ENCODE measurements at regions not wholly inside any gene's neighbourhood (a gene's known extent, or its start where the extent isn't known, plus 50 kb on each side); places are given as distances from the start of the nearest gene placed in this dataset.

DNA sequence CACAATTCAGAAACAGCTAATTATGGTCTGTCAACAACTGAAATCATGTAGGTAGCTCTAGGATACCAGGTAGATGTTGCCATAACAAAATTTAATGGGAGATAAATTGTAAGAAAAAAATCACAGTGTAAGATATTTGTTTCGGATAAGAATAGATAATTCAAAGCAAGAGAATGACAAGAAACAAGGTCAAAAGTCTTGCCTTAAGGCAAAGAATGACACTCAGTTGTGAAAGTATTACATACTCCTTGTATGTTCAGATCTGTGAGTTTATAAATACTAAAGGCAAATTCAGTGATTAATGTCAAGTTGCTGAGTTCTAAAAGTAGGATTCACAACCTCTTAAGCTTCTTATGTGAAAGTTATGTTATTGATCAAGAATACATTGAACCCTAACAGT is 772.2 kb upstream of the SGO1 start:
- H3K36me3 ChIP-seq (ENCODE audit: control insufficient read depth, insufficient read depth, low read length): no peaks in the 10 kb centered on the region
- H4K20me1 ChIP-seq (ENCODE audit: control insufficient read depth, extremely low read depth, insufficient read depth, low read length): no peaks in the 10 kb centered on the region
- no peak overlapping the region for H3K27ac ChIP-seq (ENCODE audit: insufficient read depth, low read length)
- H3K9me3 ChIP-seq (ENCODE audit: control insufficient read depth, insufficient read depth, low read depth, low read length): no peaks in the 10 kb centered on the region
- H3K4me1 ChIP-seq (ENCODE audit: control insufficient read depth, extremely low read depth, insufficient read depth, low read length): no peaks in the 10 kb centered on the region
- no peaks in the 10 kb centered on the region for H3K79me2 ChIP-seq (ENCODE audit: control insufficient read depth, insufficient read depth, low read length)
- H3K4me3 ChIP-seq (replicated peaks in 1 of 4; ENCODE audit: control extremely low read depth in 1 of 4, insufficient read depth in 1 of 4, low read depth in 3 of 4, low read length in 4 of 4): no peak overlapping the region
- H3K4me2 ChIP-seq (ENCODE audit: extremely low read depth, insufficient read depth, low read length): no peak overlapping the region
- TF ChIP-seq CTCF (conservative IDR thresholded peaks at IDR 0.05 in 1 of 2, IDR thresholded peaks at IDR 0.05 in 1 of 2; ENCODE audit: low read depth in 1 of 2, low read length in 2 of 2) (no peak), EZH2 (IDR thresholded peaks at IDR 0.05; ENCODE audit: low read length, missing control alignments) (no peak)
- H3K27me3 ChIP-seq (ENCODE audit: control insufficient read depth, insufficient read depth, low read length): no peaks in the 10 kb centered on the region
- H3K9ac ChIP-seq (ENCODE audit: insufficient read depth, low read length): no peak overlapping the region
- no peak for DNase-seq (ENCODE audit: low read depth in 2 of 2)
- H2AFZ ChIP-seq (ENCODE audit: low read length): no peak overlapping the region

- TF ChIP-seq CTCF (conservative IDR thresholded peaks at IDR 0.05 in 1 of 2, IDR thresholded peaks at IDR 0.05 in 1 of 2; ENCODE audit: low read depth in 1 of 2, low read length in 2 of 2) (no peak), EZH2 (IDR thresholded peaks at IDR 0.05; ENCODE audit: low read length, missing control alignments) (no peak)
- no peaks in the 10 kb centered on the region for H3K36me3 ChIP-seq (ENCODE audit: control insufficient read depth, insufficient read depth, low read length)
- H2AFZ ChIP-seq (ENCODE audit: low read length): no peak overlapping the region
- H3K27me3 ChIP-seq (ENCODE audit: control insufficient read depth, insufficient read depth, low read length): no peaks in the 10 kb centered on the region
- no peaks in the 10 kb centered on the region for H3K4me1 ChIP-seq (ENCODE audit: control insufficient read depth, extremely low read depth, insufficient read depth, low read length)
- H4K20me1 ChIP-seq (ENCODE audit: control insufficient read depth, extremely low read depth, insufficient read depth, low read length): no peaks in the 10 kb centered on the region
- H3K4me3 ChIP-seq (replicated peaks in 1 of 4; ENCODE audit: control extremely low read depth in 1 of 4, insufficient read depth in 1 of 4, low read depth in 3 of 4, low read length in 4 of 4): no peak overlapping the region
- H3K79me2 ChIP-seq (ENCODE audit: control insufficient read depth, insufficient read depth, low read length): no peaks in the 10 kb centered on the region
- no peak overlapping the region for H3K27ac ChIP-seq (ENCODE audit: insufficient read depth, low read length)
- no peak for DNase-seq (ENCODE audit: low read depth in 2 of 2)
- H3K9me3 ChIP-seq (ENCODE audit: control insufficient read depth, insufficient read depth, low read depth, low read length): no peaks in the 10 kb centered on the region
- no peak overlapping the region for H3K9ac ChIP-seq (ENCODE audit: insufficient read depth, low read length)
- no peak overlapping the region for H3K4me2 ChIP-seq (ENCODE audit: extremely low read depth, insufficient read depth, low read length)
Observed at GRCh38 chr3:20945892-20946291, 759.9 kb upstream of the SGO1 start.

DNA sequence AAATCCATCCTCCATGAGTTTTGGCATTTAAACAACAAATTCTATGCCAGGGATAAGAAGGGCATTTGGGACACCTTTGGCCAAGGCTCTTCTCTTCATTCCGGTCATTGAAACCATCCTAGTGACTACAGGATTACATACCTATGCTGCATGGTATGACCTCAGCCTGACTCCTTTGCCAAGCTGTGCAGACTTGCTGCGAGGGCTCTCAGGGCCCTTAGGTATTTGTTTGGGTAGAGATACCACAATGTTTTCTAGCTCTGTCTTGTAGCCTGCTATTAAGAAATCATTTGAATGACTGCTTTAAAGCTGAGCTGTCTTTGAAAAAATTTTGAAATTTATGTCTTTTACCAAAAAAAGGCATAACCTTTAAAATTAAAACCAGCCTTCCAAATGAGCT is 749.8 kb upstream of the SGO1 start:
- no peaks in the 10 kb centered on the region for H3K4me1 ChIP-seq (ENCODE audit: control insufficient read depth, extremely low read depth, insufficient read depth, low read length)
- no peaks in the 10 kb centered on the region for H3K79me2 ChIP-seq (ENCODE audit: control insufficient read depth, insufficient read depth, low read length)
- H3K36me3 ChIP-seq (ENCODE audit: control insufficient read depth, insufficient read depth, low read length): no peaks in the 10 kb centered on the region
- H2AFZ ChIP-seq (ENCODE audit: low read length): no peak overlapping the region
- H4K20me1 ChIP-seq (ENCODE audit: control insufficient read depth, extremely low read depth, insufficient read depth, low read length): no peaks in the 10 kb centered on the region
- DNase-seq (ENCODE audit: low read depth in 2 of 2): peak in 1 of 2 donors; percentile 14
- H3K4me3 ChIP-seq (replicated peaks in 1 of 4; ENCODE audit: control extremely low read depth in 1 of 4, insufficient read depth in 1 of 4, low read depth in 3 of 4, low read length in 4 of 4): no peak overlapping the region
- no peak overlapping the region for H3K4me2 ChIP-seq (ENCODE audit: extremely low read depth, insufficient read depth, low read length)
- H3K9me3 ChIP-seq (ENCODE audit: control insufficient read depth, insufficient read depth, low read depth, low read length): no peaks in the 10 kb centered on the region
- TF ChIP-seq EZH2 (IDR thresholded peaks at IDR 0.05; ENCODE audit: low read length, missing control alignments): no peak
- TF ChIP-seq CTCF (conservative IDR thresholded peaks at IDR 0.05 in 1 of 2, IDR thresholded peaks at IDR 0.05 in 1 of 2; ENCODE audit: low read depth in 1 of 2, low read length in 2 of 2): no peak
- no peak overlapping the region for H3K27ac ChIP-seq (ENCODE audit: insufficient read depth, low read length)
- H3K27me3 ChIP-seq (ENCODE audit: control insufficient read depth, insufficient read depth, low read length): no peaks in the 10 kb centered on the region
- H3K9ac ChIP-seq (ENCODE audit: insufficient read depth, low read length): no peak overlapping the region

All from fibroblast of lung (primary cell).